Erythroblast (primary cell): ENCODE measurements at regions not wholly inside any gene's neighbourhood (a gene's known extent, or its start where the extent isn't known, plus 50 kb on each side); places are given as distances from the start of the nearest gene placed in this dataset.

Experiments
- GATA1 ChIP-seq: IDR thresholded peaks from 2 replicates; pipeline ENCODE4 v1.6.1; 2011; ENCODE audit warnings: low read depth, mild to moderate bottlenecking, control low read depth, low read length, moderate library complexity
- POLR2A ChIP-seq: IDR thresholded peaks from 2 replicates; pipeline ENCODE4 v1.6.1; 2011; ENCODE audit warnings: mild to moderate bottlenecking, low read length

DNA sequence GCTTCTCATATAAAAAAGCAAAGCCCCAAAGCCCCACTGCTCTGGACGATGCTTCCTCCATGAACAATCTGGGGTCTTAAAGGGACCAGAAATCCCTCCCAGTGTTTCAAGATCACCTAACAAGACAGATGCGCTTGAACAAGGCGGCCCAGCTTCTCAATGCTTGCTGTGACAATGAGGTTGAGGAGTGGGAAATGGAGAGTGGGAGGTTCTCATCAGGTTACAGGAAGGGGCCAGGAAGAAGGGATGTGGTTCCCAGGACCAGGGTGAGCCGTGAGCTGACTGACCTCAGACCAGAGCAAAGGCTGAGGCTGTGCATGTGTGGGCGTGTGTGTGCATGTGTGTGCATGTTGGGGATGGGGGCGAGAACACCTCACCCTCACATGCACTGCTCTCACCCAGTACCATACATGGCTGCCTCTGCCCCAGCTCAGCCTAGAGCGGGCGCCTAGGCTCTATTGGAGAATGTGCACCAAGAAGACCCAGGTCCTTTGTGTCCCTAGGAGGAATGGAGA, 220.8 kb upstream of the GPR26 start:
- TF ChIP-seq POLR2A (no peak), GATA1 (no peak)
